GM18502 (cell line): ENCODE measurements at regions not wholly inside any gene's neighbourhood (a gene's known extent, or its start where the extent isn't known, plus 50 kb on each side); places are given as distances from the start of the nearest gene placed in this dataset.

Experiments used
- ATAC-seq: cut with Tn5 transposase; IDR thresholded peaks from one replicate; pipeline ENCODE4 v1.9.1; 2021; ENCODE audit warnings: mild to moderate bottlenecking; ENCODE audit not compliant: unreplicated experiment, poor library complexity

DNA sequence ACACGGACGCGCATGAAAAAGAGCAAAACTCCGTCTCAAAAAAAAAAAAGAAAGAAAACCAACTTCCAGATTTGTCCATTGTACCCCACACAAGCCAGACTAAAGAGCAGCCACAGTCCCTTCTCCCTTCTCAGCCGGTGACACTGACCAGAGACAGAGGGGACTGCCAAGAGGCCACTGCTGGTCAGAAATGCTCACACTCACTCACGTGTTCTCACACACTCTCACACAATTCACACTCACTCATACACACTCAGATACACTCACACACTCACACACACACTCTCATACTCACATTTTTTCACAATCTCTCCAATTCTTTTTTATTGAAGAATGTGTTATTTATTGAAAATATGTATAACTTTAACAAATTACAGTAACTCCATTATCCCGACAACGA lies 90.8 kb upstream of the RAB4A start:
- ATAC-seq = no peak

GRCh38 chr1:229181419-229181818 lies 89.5 kb upstream of the RAB4A start:
- no peak for ATAC-seq

- no peak for ATAC-seq
Observed at GRCh38 chr1:229183588-229183987, 87.3 kb upstream of the RAB4A start.

DNA sequence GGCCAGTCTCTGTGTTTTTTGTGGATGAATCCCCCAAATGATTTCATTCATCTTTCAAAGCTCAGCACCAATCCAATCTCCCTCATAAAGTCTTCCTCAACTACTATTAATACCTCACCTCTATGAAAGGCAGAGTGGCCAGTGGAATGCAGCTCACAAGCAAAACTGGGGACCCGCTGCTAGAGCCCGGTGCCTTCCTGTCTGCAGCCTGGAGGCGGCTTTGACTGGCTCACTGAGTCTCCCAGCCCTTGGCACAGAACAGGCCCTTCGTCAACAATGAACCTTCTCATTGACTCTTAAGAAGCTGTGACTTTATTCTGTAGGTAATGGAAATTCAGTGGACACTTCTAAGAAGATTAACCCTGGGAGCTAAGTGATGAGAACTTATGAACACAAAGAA lies 86.8 kb upstream of the RAB4A start:
- no peak for ATAC-seq

DNA sequence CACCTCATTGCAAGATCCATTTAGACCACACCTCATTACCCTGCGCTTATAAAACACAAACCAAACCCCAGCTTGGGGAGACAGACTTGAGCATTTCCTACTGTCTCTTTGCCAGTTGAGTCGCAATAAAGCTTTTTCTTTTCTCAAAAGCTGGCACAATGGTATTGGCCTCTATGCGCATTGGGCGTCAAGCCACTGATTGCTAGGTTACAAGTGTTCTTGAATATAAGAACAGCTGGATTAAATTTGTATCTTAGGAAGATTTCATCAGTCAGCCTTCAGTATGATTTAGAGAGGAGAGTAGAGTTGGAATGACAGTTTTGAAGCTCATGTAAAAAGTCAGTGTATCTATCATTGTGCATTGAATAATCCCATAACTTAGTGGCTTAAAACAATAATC lies 84.9 kb upstream of the RAB4A start:
- ATAC-seq = no peak

DNA sequence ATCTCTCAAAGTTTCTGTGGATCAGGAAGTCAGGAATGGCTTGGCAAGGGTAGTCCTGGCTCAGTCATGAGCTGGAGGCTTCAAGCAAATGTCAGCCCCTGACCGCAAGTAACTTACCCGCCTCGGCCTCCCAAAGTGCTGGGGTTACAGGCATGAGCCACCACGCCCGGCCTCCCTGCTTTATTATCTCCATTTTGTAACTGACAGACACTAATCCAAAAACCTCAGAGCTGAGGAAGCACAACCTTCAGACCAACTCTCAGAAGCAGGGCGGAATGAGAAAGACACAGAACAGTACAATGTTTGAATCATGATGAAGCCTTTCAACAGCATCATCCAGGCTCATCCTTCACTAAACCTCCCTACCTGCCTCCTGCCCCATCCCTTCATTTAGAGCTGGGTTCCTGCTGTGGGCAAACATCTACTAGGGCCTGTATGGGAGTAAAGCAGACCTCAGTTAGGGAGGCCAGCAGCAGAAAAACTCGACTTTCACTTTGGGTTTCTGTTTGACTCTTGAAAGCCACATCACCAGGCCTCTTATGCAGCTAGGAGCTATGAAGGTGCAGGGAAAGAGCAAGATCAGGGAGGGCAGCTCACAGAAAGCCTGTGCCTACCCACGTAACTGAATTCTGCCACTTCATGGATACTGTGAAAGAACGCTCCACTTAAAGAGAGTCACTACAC lies 84.4 kb upstream of the RAB4A start:
- ATAC-seq = peak; percentile 98

DNA sequence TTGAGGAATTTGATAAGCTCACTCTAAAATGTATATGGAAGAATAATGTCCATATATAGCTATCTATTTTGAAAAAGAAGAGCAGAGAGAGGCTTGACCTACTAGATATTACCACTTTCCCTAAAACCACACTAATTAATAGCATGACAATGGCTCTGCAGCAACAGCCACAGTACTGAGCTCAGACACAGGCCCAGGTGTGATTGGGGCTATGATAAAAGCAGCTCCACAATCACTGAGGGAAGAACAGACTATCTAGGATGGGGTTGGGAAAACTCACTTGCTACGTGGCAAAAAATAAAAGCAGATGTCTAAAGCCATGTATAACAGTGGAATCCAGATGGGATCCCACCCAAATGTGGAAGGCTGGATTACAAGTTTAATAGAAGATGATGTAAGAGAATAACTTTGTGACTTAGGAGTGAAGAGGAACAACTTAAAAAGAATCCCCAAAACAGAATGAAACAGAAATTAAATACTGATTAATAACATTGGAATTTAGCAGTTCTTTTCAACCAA lies 80.8 kb upstream of the RAB4A start:
- no peak for ATAC-seq

DNA sequence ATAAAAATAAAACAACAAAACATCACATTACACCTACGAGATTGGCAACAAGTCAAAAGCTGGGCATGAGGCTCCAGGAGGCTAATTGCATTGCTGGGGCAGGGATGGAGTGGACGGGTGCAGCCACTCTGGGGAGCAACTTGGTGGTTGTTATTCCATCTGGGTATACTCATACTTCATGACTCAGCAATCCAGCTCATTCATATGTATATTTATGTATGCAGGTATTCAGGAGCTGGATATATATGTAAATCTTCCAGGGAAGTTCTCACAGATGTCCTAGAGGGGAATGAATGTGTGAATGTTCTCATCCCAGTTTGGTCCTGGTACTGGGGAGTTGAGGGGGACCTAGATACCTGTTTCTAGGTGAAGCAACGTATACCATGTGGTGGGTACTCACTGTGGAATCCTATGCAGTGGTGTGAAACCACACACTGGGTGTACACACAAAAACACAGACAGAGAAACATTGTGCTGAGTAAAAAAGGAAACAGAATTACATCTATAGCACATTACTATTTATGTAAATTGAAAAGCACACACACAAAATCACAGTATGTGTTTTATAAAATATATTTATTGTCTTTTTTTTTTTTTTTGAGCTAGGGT lies 79.7 kb upstream of the RAB4A start:
- ATAC-seq = no peak

DNA sequence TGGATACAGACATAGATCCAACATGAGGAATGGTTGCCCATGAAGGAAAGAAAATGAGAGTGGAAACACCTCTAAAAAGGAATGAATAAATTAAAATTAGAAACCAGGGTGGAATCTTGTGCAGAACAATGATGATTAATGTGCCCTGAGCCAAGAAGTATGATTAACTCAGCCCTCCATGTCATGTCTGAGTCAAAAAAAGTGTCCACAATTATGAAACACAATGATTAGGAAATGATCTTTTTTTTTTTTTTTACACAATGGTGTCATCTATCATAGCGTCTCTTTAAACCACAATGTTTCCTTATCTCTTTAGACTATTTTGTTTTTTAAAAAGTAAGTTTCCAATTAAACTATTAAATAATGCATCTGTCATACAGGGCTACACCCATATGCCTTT lies 78.9 kb upstream of the RAB4A start:
- ATAC-seq = no peak

GRCh38 chr1:229192853-229193252 lies 78.1 kb upstream of the RAB4A start:
- no peak for ATAC-seq

DNA sequence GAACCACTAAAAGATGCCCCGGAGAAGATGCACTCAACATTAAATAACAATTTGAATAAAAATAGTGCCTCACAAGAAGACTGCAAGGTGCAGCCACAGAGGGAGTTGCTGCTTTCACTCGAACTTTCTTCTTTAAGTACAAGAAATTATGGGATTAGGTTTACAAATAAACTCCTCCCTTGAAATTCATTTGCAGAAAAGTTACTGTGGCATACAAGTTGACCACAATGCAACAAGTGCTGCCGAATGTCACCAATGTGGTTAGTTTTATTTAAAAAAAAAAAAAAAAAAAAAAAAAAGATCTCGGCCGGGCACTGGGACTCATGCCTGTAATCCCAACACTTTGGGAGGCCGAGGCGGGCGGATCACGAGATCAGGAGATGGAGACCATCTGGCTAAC lies 76.8 kb upstream of the RAB4A start:
- ATAC-seq = no peak

DNA sequence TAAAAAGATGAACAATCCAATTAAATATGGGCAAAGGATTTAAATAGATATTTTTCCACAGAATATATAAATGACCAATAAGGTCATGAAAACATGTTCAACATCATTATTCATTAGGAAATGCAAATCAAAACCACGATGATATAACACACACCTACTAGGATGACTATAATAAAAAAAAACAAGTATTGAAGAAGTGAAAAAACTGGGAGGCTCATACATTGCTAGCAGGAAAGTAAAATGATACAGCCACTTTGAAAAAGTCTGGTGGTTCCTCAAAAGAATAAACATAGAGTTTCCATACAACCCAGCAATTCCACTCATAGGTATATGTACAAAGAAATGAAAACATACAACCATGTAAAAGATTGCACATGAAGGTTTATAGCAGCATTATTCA lies 75.7 kb upstream of the RAB4A start:
- ATAC-seq = no peak

DNA sequence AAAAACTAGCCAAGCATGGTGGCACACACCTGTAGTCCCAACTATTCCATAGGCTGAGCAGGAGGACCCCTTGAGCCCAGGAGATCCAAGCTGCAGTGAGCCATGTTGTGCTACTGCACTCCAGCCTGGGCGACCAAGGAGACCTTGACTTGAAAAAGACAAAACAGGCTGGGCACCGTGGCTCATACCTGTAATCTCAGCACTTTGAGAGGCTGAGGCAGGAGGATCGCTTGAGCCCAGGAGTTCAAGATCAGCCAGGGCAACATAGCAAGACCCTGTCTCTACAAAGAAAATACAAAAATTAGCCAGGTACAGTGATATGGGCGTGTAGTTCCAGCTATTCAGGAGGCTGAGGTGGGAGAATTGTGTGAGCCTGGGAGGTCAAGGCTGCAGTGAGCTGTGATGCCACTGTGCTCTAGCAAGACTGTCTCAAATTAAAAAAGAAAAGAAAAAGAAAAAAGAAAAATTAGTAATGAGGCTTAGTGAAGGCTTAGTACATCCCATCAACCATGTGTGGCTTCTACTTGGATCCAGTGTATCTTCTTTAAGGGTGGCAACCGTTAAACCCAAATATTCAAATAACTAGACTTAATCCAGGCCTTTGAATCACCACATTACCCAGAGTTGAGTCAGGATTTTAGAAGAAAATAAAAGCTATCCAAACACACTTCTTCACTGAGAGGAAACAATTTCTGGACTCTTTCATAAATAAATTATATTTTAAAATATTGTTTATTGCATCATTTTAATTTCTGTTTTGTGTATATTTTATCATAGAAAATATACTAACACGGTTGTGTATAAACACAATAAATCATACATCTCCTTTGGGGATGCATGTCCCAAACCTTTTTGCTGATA lies 74.3 kb upstream of the RAB4A start:
- ATAC-seq = no peak

- no peak for ATAC-seq
Observed at GRCh38 chr1:229197265-229197585, 73.7 kb upstream of the RAB4A start.

DNA sequence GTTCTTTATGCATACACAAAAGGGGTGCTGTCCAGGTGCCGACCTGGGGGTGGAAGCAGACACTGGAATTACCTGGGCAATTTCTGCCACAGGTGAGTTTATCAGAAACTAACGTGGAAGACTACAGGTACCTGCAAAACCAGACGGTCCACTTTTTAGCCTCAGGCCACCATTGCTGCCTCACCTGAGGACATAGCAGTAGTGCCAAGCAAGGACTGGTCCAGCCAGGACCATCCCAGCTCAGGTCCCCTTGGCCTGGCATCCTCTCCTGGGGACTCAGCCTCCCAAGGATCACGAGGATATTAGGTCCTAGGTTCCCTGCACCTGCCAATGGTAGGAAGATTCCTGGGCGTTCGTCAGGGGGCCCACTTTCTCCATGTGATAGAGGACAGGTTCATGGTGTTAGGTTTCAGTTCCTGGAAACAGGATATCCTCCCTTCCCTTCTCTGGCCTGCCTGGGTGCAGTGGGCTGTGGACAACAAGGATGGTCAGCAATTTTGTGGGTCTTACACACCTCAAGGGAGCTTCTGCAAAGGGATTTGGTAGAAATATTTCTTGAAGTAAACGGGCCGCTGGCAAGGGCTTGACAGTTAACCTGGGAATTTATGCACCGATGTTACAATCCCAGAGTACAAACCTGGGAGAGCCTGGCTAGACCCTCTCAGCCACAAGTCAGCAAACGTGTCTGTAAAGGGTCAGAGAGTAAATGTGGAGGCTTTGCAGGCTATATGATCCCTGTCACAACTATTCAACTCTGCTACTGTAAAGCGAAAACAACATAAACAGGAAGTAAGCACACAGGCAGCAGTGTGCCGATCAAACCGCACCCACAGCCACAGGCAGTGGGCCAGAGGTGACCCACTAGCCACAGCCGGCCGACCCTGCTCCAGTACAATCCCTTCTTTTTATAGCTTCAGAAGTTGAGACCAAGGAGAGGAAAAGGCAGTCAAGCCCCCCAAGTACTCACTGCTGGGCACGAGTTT lies 71.4 kb upstream of the RAB4A start:
- ATAC-seq = peak; percentile 77

GRCh38 chr1:229203030-229203751 lies 67.7 kb upstream of the RAB4A start:
- ATAC-seq = no peak

DNA sequence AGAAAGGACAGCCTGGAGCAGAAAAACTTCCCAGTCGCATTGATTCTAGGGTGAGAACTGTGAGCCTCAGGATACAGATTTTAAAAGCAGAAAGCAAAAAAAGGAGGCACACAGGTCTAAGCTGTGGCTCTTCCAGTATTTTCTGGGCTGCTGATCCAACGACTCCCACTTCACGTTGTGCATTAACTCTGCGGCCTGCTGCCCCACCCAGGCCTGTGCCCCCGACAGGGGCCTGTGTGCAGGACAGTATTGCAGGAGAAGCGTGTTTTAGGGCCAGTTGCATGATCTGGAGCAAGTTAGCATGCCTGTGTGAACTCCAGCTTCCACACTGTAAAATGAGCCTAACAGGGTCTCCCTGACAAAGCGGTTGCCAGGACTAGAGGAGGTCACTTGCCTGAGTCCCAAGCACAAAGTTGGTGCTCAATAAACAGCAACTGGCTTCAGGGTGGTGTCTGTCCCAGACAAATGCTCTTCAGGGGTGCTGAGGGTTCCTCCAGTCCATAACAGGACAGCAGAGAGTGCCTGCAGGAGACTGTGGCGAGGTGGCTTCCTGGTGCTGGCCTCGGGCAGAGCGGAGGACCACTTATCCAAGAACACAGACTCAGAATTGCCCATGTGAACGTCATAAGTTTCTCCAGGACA lies 66.8 kb upstream of the RAB4A start:
- ATAC-seq = no peak

DNA sequence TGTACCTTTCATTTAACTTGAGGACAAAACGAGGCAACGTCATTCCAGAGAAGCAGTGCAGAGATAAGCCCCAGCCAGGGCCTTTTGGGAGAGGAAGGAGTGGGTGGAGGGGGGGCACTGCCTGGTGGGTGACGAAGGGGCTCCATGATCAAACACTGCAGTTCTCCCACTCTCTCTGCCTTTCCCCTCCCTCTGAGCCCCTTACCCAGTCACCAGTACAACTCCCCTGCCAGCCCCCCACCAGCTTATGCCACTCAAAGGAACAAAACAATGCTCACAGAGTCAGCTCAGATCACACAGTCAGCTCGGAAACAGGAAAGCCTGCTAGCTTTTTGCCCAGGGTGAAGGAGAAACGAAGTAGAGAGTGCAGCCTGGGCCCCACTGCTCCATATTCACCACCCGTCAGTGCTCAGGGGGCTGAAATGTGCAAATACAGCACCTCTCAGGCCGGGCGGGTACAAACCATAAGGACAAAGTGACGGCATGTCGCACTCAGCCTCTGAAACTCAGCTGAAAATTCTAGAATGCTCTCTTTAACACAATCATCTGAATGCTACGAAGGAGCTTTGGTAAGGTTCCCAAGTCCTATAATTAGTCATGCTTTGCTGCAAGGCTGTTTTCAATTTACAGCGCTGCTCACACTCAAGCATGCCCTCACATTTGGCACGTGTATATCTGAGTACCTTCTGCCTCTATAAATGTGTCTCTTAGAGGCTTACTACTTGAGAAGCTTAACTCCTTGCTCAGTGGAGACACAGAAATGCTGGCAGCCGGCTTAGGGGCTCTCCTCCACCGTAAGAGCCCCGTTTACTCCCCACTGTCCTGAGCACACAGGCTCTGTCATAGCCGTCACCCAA lies 65.8 kb upstream of the RAB4A start:
- ATAC-seq = no peak
